A549 (cell line): ENCODE measurements at regions not wholly inside any gene's neighbourhood (a gene's known extent, or its start where the extent isn't known, plus 50 kb on each side); places are given as distances from the start of the nearest gene placed in this dataset.

Experiments
- ATAC-seq, 2 experiments: fragments of 200-7000 bp in 1 of 2; fragments of >200 bp in 1 of 2; cut with Nextera tagmentation in 1 of 2; cut with Tn5 transposase in 1 of 2; 3 replicates each; pipeline versions ENCODE4 v1.8.0 to v1.9.1; 2018 to 2020; ENCODE audit warnings: mild to moderate bottlenecking in 1 of 2, moderate library complexity in 1 of 2
- CTCF ChIA-PET: fragments of 300-600 bp; sonication (Branson Sonifier 250); formaldehyde crosslinking; extraction: SDS; loops from one replicate; lab custom pipeline; 2021; ENCODE audit warnings: antibody characterized with exemption, inconsistent platforms; lab: Yijun Ruan, JAX
- POLR2A ChIA-PET: fragments of 350-600 bp; formaldehyde crosslinking; extraction: SDS; loops from one replicate; lab custom pipeline; 2021; ENCODE audit warnings: antibody characterized with exemption, inconsistent platforms; lab: Yijun Ruan, JAX
- DNase-seq, 2 experiments: peaks; one replicate each; pipeline versions ENCODE4 v3.0.0 to v3.0.0-alpha.2; 2011 to 2016; ENCODE audit warnings: low read depth in 1 of 2, low spot score in 1 of 2
- FAIRE-seq: peaks from 2 replicates; lab custom pipeline; 2011; peaks lifted over from hg19 to GRCh38; lab: Jason Lieb, UNC
- H3K27ac ChIP-seq, 2 experiments: fragments of >200 bp; sonication (Bioruptor Twin); formaldehyde crosslinking; 3 replicates each; pipeline ENCODE4 v1.5.1; 2016 to 2017
- H3K4me1 ChIP-seq: fragments of >200 bp; sonication (Bioruptor Twin); formaldehyde crosslinking; 3 replicates; pipeline ENCODE4 v1.6.1; 2016
- H3K4me2 ChIP-seq: fragments of >200 bp; sonication (Bioruptor Twin); formaldehyde crosslinking; 3 replicates; pipeline ENCODE4 v1.6.1; 2016
- H3K4me3 ChIP-seq: fragments of >200 bp; sonication (Bioruptor Twin); formaldehyde crosslinking; 3 replicates; pipeline ENCODE4 v1.5.1; 2016
- H3K9me3 ChIP-seq: fragments of >200 bp; sonication (Bioruptor Twin); formaldehyde crosslinking; 3 replicates; pipeline ENCODE4 v1.6.1; 2016
- CBX8 ChIP-seq: fragments of 200-600 bp; sonication (generic); IDR thresholded peaks from 2 replicates; pipeline ENCODE4 v1.6.1; 2016
- CEBPB ChIP-seq, 2 experiments: fragments of >200 bp in 1 of 2; sonication (Bioruptor Twin) in 1 of 2; formaldehyde crosslinking in 1 of 2; IDR thresholded peaks; 2 replicates each; pipeline ENCODE4 v1.6.1; 2012 to 2016
- CHD4 ChIP-seq: fragments of 200-600 bp; sonication (generic); IDR thresholded peaks from 2 replicates; pipeline ENCODE4 v1.6.1; 2016; ENCODE audit warnings: antibody characterized with exemption, mild to moderate bottlenecking, borderline replicate concordance
- CTCF ChIP-seq: fragments of >200 bp; sonication (Bioruptor Twin); formaldehyde crosslinking; IDR thresholded peaks from 3 replicates; pipeline ENCODE4 v1.5.1; 2016
- EHMT2 ChIP-seq: fragments of 200-600 bp; sonication (generic); IDR thresholded peaks from 2 replicates; pipeline ENCODE4 v1.6.1; 2016; ENCODE audit warnings: antibody characterized with exemption, low read depth, mild to moderate bottlenecking, moderate library complexity
- EP300 ChIP-seq, 2 experiments: fragments of >200 bp; sonication (Bioruptor Twin); formaldehyde crosslinking; IDR thresholded peaks; 2 replicates in 1 of 2; 3 replicates in 1 of 2; pipeline ENCODE4 v1.6.1; 2016 to 2017
- FOSB ChIP-seq: fragments of 250-450 bp; sonication (Bioruptor Pico); IDR thresholded peaks from 2 replicates; pipeline ENCODE4 v1.5.0; 2020; ENCODE audit warnings: mild to moderate bottlenecking, moderate library complexity
- GATA3 ChIP-seq: IDR thresholded peaks from 2 replicates; pipeline ENCODE4 v1.6.1; 2012; ENCODE audit warnings: borderline replicate concordance
- HDAC2 ChIP-seq: fragments of 200-600 bp; sonication (generic); IDR thresholded peaks from 2 replicates; pipeline ENCODE4 v1.6.1; 2016
- HOXB5 ChIP-seq: fragments of 250-450 bp; sonication (Bioruptor Pico); IDR thresholded peaks from 2 replicates; pipeline ENCODE4 v1.5.0; 2020; ENCODE audit warnings: mild to moderate bottlenecking, moderate library complexity
- JUN ChIP-seq, 2 experiments: fragments of >200 bp; sonication (Bioruptor Twin); formaldehyde crosslinking; IDR thresholded peaks; 2 replicates in 1 of 2; 3 replicates in 1 of 2; pipeline ENCODE4 v1.6.1; 2016 to 2017
- JUNB ChIP-seq: fragments of >200 bp; sonication (Bioruptor Twin); formaldehyde crosslinking; IDR thresholded peaks from 2 replicates; pipeline ENCODE4 v1.6.1; 2016
- MYC ChIP-seq: IDR thresholded peaks from 2 replicates; pipeline ENCODE4 v1.6.1; 2012; ENCODE audit warnings: mild to moderate bottlenecking, inconsistent platforms, low read length, improper control_type of control experiment, borderline replicate concordance
- NFE2L2 ChIP-seq: fragments of 150-350 bp; conservative IDR thresholded peaks from 2 replicates; pipeline ENCODE4 v1.6.1; 2014; ENCODE audit warnings: low read length
- NR3C1 ChIP-seq: fragments of >200 bp; sonication (Bioruptor Twin); formaldehyde crosslinking; IDR thresholded peaks from 3 replicates; pipeline ENCODE4 v1.6.1; 2017
- POLR2AphosphoS2 ChIP-seq: conservative IDR thresholded peaks from 2 replicates; pipeline ENCODE4 v1.6.1; 2012; ENCODE audit warnings: low read length, improper control_type of control experiment, inconsistent platforms
- RAD21 ChIP-seq, 2 experiments: fragments of >200 bp in 1 of 2; sonication (Bioruptor Twin) in 1 of 2; formaldehyde crosslinking in 1 of 2; IDR thresholded peaks in 1 of 2; conservative IDR thresholded peaks in 1 of 2; 2 replicates in 1 of 2; 3 replicates in 1 of 2; pipeline ENCODE4 v1.6.1; 2012 to 2018; ENCODE audit warnings: inconsistent platforms in 1 of 2
- RFX5 ChIP-seq: fragments of 450-650 bp; IDR thresholded peaks from 2 replicates; pipeline ENCODE4 v1.7.1; 2014; ENCODE audit warnings: antibody characterized with exemption, mild to moderate bottlenecking, moderate library complexity
- RNF2 ChIP-seq: fragments of 200-600 bp; sonication (generic); IDR thresholded peaks from 2 replicates; pipeline ENCODE4 v1.6.1; 2016; ENCODE audit warnings: low read depth, mild to moderate bottlenecking, antibody characterized with exemption, moderate library complexity, borderline replicate concordance
- SMC3 ChIP-seq: fragments of >200 bp; sonication (Bioruptor Twin); formaldehyde crosslinking; IDR thresholded peaks from 3 replicates; pipeline ENCODE4 v1.6.1; 2018; ENCODE audit warnings: inconsistent platforms
- TFCP2L1 ChIP-seq: fragments of 250-450 bp; sonication (Bioruptor Pico); IDR thresholded peaks from 2 replicates; pipeline ENCODE4 v1.5.0; 2021; ENCODE audit warnings: mild to moderate bottlenecking
- ZC3H11A ChIP-seq: fragments of 450-650 bp; IDR thresholded peaks from 2 replicates; pipeline ENCODE4 v1.6.1; 2014; ENCODE audit warnings: antibody characterized with exemption, mild to moderate bottlenecking
- ZFP36 ChIP-seq: fragments of 450-650 bp; IDR thresholded peaks from 2 replicates; pipeline ENCODE4 v1.6.1; 2014; ENCODE audit warnings: borderline replicate concordance; ENCODE audit not compliant: partially characterized antibody
- WGBS: methylation state at CpG from one replicate; pipeline ENCODE4 v1.1.6; 2017; ENCODE audit errors: missing lambda C conversion rate; 5-methylcytosine and 5-hydroxymethylcytosine counted together
- TF ChIP-seq, protein P1 (sequence below): fragments of 200-600 bp; sonication (generic); IDR thresholded peaks from 2 replicates; pipeline ENCODE4 v1.6.1; 2016; ENCODE audit warnings: antibody characterized with exemption, mild to moderate bottlenecking, moderate library complexity
- TF ChIP-seq, protein P2 (sequence below): fragments of 250-450 bp; sonication (Bioruptor Pico); IDR thresholded peaks from 2 replicates; pipeline ENCODE4 v1.5.0; 2021; ENCODE audit warnings: mild to moderate bottlenecking, moderate library complexity, borderline replicate concordance

DNA sequence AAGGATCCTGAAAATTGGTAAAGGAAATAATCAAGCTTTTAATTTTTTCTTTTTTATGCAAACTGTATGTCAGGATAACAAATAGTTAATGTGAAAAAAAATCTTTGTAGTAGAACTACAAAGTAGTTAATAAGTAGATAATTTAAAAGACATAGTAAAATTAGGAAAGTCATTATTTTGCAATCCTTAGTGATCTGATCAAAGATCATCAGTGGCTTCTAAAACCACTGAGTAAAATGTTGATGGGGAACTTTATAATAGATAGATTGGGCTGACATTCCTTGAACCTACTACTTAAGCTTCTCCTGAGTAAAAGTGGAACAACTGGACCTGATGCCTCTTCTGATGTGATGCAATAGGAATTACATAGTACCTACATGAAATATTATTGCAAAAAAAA lies 119.0 kb upstream of the TMTC2 start:
- Histone ChIP-seq H3K4me2 (no peak overlapping the region), H3K9me3 (no peaks in the 10 kb centered on the region), H3K27ac (no peak overlapping the region), H3K4me1 (no peaks in the 10 kb centered on the region), H3K4me3 (no peak overlapping the region)
- no peak for ATAC-seq
- no peak for FAIRE-seq
- no peak for TF ChIP-seq NR3C1
- TF ChIP-seq RNF2, result no peak
- no peak for TF ChIP-seq HOXB5 (CRISPR knock-in tag)
- no peak for TF ChIP-seq HDAC2
- no peak for DNase-seq
- POLR2A ChIA-PET, result no interaction called here
- CTCF ChIA-PET, result interaction anchor here (1.2 kb wide), 1 partner anchor 118 kb away, joined by 3 read pairs; no protein-coding TSS in a partner anchor

- Histone ChIP-seq H3K4me3 (no peak overlapping the region), H3K4me1 (no peaks in the 10 kb centered on the region), H3K4me2 (no peak overlapping the region), H3K9me3 (no peaks in the 10 kb centered on the region), H3K27ac (no peak overlapping the region)
- ATAC-seq (no peak), DNase-seq (no peak), FAIRE-seq (no peak)
- CTCF ChIA-PET, result interaction anchor here (1.1 kb wide), 1 partner anchor 112 kb away, joined by 3 read pairs; no protein-coding TSS in a partner anchor
- TF ChIP-seq FOSB (CRISPR knock-in tag), result no peak
- TF ChIP-seq JUN (IDR thresholded peaks at IDR 0.05), result no peak
- no peak for TF ChIP-seq HOXB5 (CRISPR knock-in tag)
- TF ChIP-seq NFE2L2, result no peak
- no peak for TF ChIP-seq CEBPB (IDR thresholded peaks at IDR 0.05)
- no peak for TF ChIP-seq SMC3
- TF ChIP-seq EP300 (IDR thresholded peaks at IDR 0.05), result no peak
- TF ChIP-seq RFX5, result no peak
- TF ChIP-seq, protein P1, sequence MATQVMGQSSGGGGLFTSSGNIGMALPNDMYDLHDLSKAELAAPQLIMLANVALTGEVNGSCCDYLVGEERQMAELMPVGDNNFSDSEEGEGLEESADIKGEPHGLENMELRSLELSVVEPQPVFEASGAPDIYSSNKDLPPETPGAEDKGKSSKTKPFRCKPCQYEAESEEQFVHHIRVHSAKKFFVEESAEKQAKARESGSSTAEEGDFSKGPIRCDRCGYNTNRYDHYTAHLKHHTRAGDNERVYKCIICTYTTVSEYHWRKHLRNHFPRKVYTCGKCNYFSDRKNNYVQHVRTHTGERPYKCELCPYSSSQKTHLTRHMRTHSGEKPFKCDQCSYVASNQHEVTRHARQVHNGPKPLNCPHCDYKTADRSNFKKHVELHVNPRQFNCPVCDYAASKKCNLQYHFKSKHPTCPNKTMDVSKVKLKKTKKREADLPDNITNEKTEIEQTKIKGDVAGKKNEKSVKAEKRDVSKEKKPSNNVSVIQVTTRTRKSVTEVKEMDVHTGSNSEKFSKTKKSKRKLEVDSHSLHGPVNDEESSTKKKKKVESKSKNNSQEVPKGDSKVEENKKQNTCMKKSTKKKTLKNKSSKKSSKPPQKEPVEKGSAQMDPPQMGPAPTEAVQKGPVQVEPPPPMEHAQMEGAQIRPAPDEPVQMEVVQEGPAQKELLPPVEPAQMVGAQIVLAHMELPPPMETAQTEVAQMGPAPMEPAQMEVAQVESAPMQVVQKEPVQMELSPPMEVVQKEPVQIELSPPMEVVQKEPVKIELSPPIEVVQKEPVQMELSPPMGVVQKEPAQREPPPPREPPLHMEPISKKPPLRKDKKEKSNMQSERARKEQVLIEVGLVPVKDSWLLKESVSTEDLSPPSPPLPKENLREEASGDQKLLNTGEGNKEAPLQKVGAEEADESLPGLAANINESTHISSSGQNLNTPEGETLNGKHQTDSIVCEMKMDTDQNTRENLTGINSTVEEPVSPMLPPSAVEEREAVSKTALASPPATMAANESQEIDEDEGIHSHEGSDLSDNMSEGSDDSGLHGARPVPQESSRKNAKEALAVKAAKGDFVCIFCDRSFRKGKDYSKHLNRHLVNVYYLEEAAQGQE, result no peak
- no peak for TF ChIP-seq ZFP36
- TF ChIP-seq RAD21 (conservative IDR thresholded peaks at IDR 0.05 in 1 of 2, IDR thresholded peaks at IDR 0.05 in 1 of 2), result no peak
- no peak for TF ChIP-seq ZC3H11A
- 2% methylated on average over 2 of the region's 2 CpGs for WGBS
- POLR2A ChIA-PET, result no interaction called here
Observed at GRCh38 chr12:82574191-82574590, 112.5 kb upstream of the TMTC2 start.

- POLR2A ChIA-PET, result no interaction called here
- FAIRE-seq (no peak), ATAC-seq (no peak)
- TF ChIP-seq EHMT2 (no peak), MYC (no peak), CTCF (no peak), CHD4 (no peak), ZC3H11A (no peak), JUNB (no peak), ZFP36 (no peak), GATA3 (no peak), POLR2AphosphoS2 (no peak), CBX8 (no peak), TFCP2L1 (CRISPR knock-in tag) (no peak)
- TF ChIP-seq, protein P2, sequence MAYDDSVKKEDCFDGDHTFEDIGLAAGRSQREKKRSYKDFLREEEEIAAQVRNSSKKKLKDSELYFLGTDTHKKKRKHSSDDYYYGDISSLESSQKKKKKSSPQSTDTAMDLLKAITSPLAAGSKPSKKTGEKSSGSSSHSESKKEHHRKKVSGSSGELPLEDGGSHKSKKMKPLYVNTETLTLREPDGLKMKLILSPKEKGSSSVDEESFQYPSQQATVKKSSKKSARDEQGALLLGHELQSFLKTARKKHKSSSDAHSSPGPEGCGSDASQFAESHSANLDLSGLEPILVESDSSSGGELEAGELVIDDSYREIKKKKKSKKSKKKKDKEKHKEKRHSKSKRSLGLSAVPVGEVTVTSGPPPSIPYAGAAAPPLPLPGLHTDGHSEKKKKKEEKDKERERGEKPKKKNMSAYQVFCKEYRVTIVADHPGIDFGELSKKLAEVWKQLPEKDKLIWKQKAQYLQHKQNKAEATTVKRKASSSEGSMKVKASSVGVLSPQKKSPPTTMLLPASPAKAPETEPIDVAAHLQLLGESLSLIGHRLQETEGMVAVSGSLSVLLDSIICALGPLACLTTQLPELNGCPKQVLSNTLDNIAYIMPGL, result no peak
- TF ChIP-seq, protein P1, result no peak
Observed at GRCh38 chr12:82578725-82579124, 108.0 kb upstream of the TMTC2 start.

More at GRCh38 chr12:82578725-82579124, 108.0 kb upstream of the TMTC2 start:
- Histone ChIP-seq H3K4me3 (no peak overlapping the region), H3K9me3 (no peaks in the 10 kb centered on the region), H3K4me1 (no peaks in the 10 kb centered on the region), H3K4me2 (no peak overlapping the region), H3K27ac (no peak overlapping the region)
- CTCF ChIA-PET, result no interaction called here
- DNase-seq, result no peak
- WGBS, result 80% methylated on average over 2 of the region's 2 CpGs
